ENCODE measurements at regions not wholly inside any gene's neighbourhood (a gene's known extent, or its start where the extent isn't known, plus 50 kb on each side); places are given as distances from the start of the nearest gene placed in this dataset.

DNA sequence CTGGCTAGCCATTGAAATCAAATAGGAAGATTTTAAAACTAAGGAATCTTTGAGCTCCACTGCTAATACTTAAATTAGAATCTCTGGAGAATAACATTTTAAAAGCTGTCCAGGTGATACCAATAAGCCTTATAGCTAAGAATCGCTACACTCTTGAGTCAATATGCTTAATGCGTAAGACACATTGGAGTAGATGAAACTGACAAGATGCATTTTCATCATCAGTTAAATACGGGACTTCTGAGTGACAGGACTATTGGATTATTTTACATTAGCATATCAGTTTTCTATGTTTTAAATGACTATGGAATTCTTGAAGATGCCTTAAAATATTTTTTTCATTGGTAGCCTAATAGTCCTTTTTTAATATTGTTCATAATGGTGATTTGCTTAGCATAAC lies 80.2 kb downstream of the ATOH1 start:
- TF ChIP-seq EZH2 (IDR thresholded peaks at IDR 0.05; ENCODE audit: borderline replicate concordance, low read length), result no peak
- TF ChIP-seq, protein P1, sequence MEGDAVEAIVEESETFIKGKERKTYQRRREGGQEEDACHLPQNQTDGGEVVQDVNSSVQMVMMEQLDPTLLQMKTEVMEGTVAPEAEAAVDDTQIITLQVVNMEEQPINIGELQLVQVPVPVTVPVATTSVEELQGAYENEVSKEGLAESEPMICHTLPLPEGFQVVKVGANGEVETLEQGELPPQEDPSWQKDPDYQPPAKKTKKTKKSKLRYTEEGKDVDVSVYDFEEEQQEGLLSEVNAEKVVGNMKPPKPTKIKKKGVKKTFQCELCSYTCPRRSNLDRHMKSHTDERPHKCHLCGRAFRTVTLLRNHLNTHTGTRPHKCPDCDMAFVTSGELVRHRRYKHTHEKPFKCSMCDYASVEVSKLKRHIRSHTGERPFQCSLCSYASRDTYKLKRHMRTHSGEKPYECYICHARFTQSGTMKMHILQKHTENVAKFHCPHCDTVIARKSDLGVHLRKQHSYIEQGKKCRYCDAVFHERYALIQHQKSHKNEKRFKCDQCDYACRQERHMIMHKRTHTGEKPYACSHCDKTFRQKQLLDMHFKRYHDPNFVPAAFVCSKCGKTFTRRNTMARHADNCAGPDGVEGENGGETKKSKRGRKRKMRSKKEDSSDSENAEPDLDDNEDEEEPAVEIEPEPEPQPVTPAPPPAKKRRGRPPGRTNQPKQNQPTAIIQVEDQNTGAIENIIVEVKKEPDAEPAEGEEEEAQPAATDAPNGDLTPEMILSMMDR (IDR thresholded peaks at IDR 0.05; ENCODE audit: low read length), result no peak
- no peaks in the 10 kb centered on the region for H3K9me3 ChIP-seq (ENCODE audit: low read length)
- H3K27ac ChIP-seq (ENCODE audit: low read depth, low read length, poor library complexity, severe bottlenecking), result no peak overlapping the region
- no peaks in the 10 kb centered on the region for H3K9me2 ChIP-seq (ENCODE audit: low read depth, low read length)
- no peaks in the 10 kb centered on the region for H3K79me2 ChIP-seq (ENCODE audit: insufficient read depth, low read length)
- peaks cover 10% of the 10 kb centered on the region for H3K4me1 ChIP-seq (ENCODE audit: insufficient read depth, low read length, severe bottlenecking)
- no peak overlapping the region for H2AFZ ChIP-seq (ENCODE audit: low read length)
- H3K4me3 ChIP-seq (ENCODE audit: low read depth, low read length, poor library complexity, severe bottlenecking), result no peak overlapping the region
- H3K9ac ChIP-seq (ENCODE audit: low read length), result no peak overlapping the region
- no peaks in the 10 kb centered on the region for H3K36me3 ChIP-seq (ENCODE audit: insufficient read depth, low read length)
- no peaks in the 10 kb centered on the region for H3K27me3 ChIP-seq (ENCODE audit: insufficient read depth, low read length)
- H3K4me2 ChIP-seq (ENCODE audit: low read length), result no peak overlapping the region
- H4K20me1 ChIP-seq (ENCODE audit: insufficient read depth, low read length), result no peaks in the 10 kb centered on the region
- H3F3A ChIP-seq (ENCODE audit: insufficient read depth, low read length), result no peaks in the 10 kb centered on the region

DNA sequence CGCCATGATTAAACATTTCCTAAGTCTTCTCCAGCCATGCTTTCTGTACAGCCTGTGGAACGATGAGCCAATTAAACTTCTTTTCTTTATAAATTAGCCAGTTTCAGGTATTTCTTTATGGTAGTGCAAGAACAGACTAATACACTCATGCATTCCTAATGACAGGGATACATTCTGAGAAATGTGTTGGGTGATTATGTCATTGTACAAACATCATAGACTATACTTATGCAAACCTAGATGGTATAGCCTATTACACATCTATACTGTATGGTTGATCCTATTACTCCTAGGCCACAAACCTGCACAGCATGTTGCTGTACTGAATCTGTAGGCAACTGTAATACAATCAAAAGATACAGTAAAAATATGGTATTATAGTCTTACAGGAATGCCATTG lies 83.1 kb downstream of the ATOH1 start:
- H3K9ac ChIP-seq (ENCODE audit: low read length), result no peak overlapping the region
- no peaks in the 10 kb centered on the region for H3K9me3 ChIP-seq (ENCODE audit: low read length)
- H2AFZ ChIP-seq (ENCODE audit: low read length), result no peak overlapping the region
- no peak overlapping the region for H3K27ac ChIP-seq (ENCODE audit: low read depth, low read length, poor library complexity, severe bottlenecking)
- TF ChIP-seq, protein P1 (IDR thresholded peaks at IDR 0.05; ENCODE audit: low read length), result no peak
- no peak for TF ChIP-seq EZH2 (IDR thresholded peaks at IDR 0.05; ENCODE audit: borderline replicate concordance, low read length)
- H3F3A ChIP-seq (ENCODE audit: insufficient read depth, low read length), result no peaks in the 10 kb centered on the region
- H3K36me3 ChIP-seq (ENCODE audit: insufficient read depth, low read length), result no peaks in the 10 kb centered on the region
- no peaks in the 10 kb centered on the region for H3K9me2 ChIP-seq (ENCODE audit: low read depth, low read length)
- no peaks in the 10 kb centered on the region for H3K79me2 ChIP-seq (ENCODE audit: insufficient read depth, low read length)
- H3K4me2 ChIP-seq (ENCODE audit: low read length), result no peak overlapping the region
- no peak overlapping the region for H3K4me3 ChIP-seq (ENCODE audit: low read depth, low read length, poor library complexity, severe bottlenecking)
- no peaks in the 10 kb centered on the region for H3K27me3 ChIP-seq (ENCODE audit: insufficient read depth, low read length)
- H3K4me1 ChIP-seq (ENCODE audit: insufficient read depth, low read length, severe bottlenecking), result peaks cover 10% of the 10 kb centered on the region
- no peaks in the 10 kb centered on the region for H4K20me1 ChIP-seq (ENCODE audit: insufficient read depth, low read length)

DNA sequence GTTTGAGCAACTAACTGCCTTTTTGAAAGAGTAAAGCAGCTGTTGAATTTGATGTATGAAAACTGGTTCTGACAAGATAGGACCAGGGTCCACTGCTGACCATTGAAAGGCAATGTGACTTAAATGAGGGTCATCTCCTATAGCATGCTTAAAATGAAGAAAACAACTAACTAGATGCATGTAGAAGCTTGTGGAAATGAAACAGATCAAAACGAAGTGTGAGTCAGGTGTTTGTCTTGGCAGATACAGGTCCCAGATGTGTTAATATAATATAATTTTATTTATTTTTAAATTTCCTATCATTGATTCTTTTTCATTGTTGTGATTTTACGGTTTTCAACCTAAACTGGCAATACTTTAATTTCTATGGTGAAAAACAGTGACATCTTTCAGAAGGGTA lies 83.6 kb downstream of the ATOH1 start:
- H3K4me3 ChIP-seq (ENCODE audit: low read depth, low read length, poor library complexity, severe bottlenecking), result no peak overlapping the region
- no peak overlapping the region for H3K9ac ChIP-seq (ENCODE audit: low read length)
- no peaks in the 10 kb centered on the region for H3K36me3 ChIP-seq (ENCODE audit: insufficient read depth, low read length)
- TF ChIP-seq, protein P1 (IDR thresholded peaks at IDR 0.05; ENCODE audit: low read length), result no peak
- no peak for TF ChIP-seq EZH2 (IDR thresholded peaks at IDR 0.05; ENCODE audit: borderline replicate concordance, low read length)
- peaks cover 6% of the 10 kb centered on the region for H3K4me1 ChIP-seq (ENCODE audit: insufficient read depth, low read length, severe bottlenecking)
- H3K9me3 ChIP-seq (ENCODE audit: low read length), result no peaks in the 10 kb centered on the region
- H3F3A ChIP-seq (ENCODE audit: insufficient read depth, low read length), result no peaks in the 10 kb centered on the region
- no peaks in the 10 kb centered on the region for H3K79me2 ChIP-seq (ENCODE audit: insufficient read depth, low read length)
- H2AFZ ChIP-seq (ENCODE audit: low read length), result no peak overlapping the region
- no peak overlapping the region for H3K4me2 ChIP-seq (ENCODE audit: low read length)
- H3K27me3 ChIP-seq (ENCODE audit: insufficient read depth, low read length), result no peaks in the 10 kb centered on the region
- no peaks in the 10 kb centered on the region for H4K20me1 ChIP-seq (ENCODE audit: insufficient read depth, low read length)
- no peaks in the 10 kb centered on the region for H3K9me2 ChIP-seq (ENCODE audit: low read depth, low read length)
- no peak overlapping the region for H3K27ac ChIP-seq (ENCODE audit: low read depth, low read length, poor library complexity, severe bottlenecking)

Measured in OCI-LY1 (cell line).